ENCODE measurements at regions not wholly inside any gene's neighbourhood (a gene's known extent, or its start where the extent isn't known, plus 50 kb on each side); places are given as distances from the start of the nearest gene placed in this dataset.

- H3K27me3 ChIP-seq (ENCODE audit: control insufficient read depth, insufficient read depth, low read length) = no peaks in the 10 kb centered on the region
- no peaks in the 10 kb centered on the region for H3K36me3 ChIP-seq (ENCODE audit: control insufficient read depth, insufficient read depth, low read length)
- DNase-seq (ENCODE audit: low read depth, low spot score) = no peak
- no TSS peak for BruUV-seq (replicated peaks)
- no peak for TF ChIP-seq REST (IDR thresholded peaks at IDR 0.05; ENCODE audit: insufficient read depth in 1 of 2, low read depth in 2 of 2, low read length in 1 of 2)
- intact Hi-C loops (cut with micrococcal nuclease; ENCODE audit: unreplicated experiment) = no loop called here
- H3K9me3 ChIP-seq (ENCODE audit: control insufficient read depth, insufficient read depth, low read depth, low read length) = no peaks in the 10 kb centered on the region
- ChIA-PET POLR2A (no interaction called here), CTCF (no interaction called here)
- no peak for ATAC-seq
- no peak overlapping the region for H3K27ac ChIP-seq (ENCODE audit: low read length)
- H3K4me1 ChIP-seq (ENCODE audit: control insufficient read depth, insufficient read depth, low read length) = no peaks in the 10 kb centered on the region
- in situ Hi-C loops (cut with HindIII; ENCODE audit: low pct_unique_long_range_greater_than_20kb, low sequenced_read_pairs) = no loop called here
- H3K4me3 ChIP-seq (ENCODE audit: low read depth in 2 of 2, low read length in 2 of 2) = no peak overlapping the region
Measured at GRCh38 chr4:53917729-53918128, 146.7 kb downstream of the CHIC2 start.

- no peak overlapping the region for H3K27ac ChIP-seq (ENCODE audit: low read length)
- DNase-seq (ENCODE audit: low read depth, low spot score) (no peak), ATAC-seq (no peak)
- no peaks in the 10 kb centered on the region for H3K27me3 ChIP-seq (ENCODE audit: control insufficient read depth, insufficient read depth, low read length)
- no peaks in the 10 kb centered on the region for H3K36me3 ChIP-seq (ENCODE audit: control insufficient read depth, insufficient read depth, low read length)
- in situ Hi-C loops (cut with HindIII; ENCODE audit: low pct_unique_long_range_greater_than_20kb, low sequenced_read_pairs) (no loop called here), intact Hi-C loops (cut with micrococcal nuclease; ENCODE audit: unreplicated experiment) (no loop called here)
- H3K4me1 ChIP-seq (ENCODE audit: control insufficient read depth, insufficient read depth, low read length) = no peaks in the 10 kb centered on the region
- no peaks in the 10 kb centered on the region for H3K9me3 ChIP-seq (ENCODE audit: control insufficient read depth, insufficient read depth, low read depth, low read length)
- TF ChIP-seq POLR2AphosphoS5 (IDR thresholded peaks at IDR 0.05; ENCODE audit: low read depth, low read length) = no peak
- no peak for TF ChIP-seq SIN3A (IDR thresholded peaks at IDR 0.05; ENCODE audit: borderline replicate concordance, insufficient read depth, low read depth, low read length)
- TF ChIP-seq, protein P1, sequence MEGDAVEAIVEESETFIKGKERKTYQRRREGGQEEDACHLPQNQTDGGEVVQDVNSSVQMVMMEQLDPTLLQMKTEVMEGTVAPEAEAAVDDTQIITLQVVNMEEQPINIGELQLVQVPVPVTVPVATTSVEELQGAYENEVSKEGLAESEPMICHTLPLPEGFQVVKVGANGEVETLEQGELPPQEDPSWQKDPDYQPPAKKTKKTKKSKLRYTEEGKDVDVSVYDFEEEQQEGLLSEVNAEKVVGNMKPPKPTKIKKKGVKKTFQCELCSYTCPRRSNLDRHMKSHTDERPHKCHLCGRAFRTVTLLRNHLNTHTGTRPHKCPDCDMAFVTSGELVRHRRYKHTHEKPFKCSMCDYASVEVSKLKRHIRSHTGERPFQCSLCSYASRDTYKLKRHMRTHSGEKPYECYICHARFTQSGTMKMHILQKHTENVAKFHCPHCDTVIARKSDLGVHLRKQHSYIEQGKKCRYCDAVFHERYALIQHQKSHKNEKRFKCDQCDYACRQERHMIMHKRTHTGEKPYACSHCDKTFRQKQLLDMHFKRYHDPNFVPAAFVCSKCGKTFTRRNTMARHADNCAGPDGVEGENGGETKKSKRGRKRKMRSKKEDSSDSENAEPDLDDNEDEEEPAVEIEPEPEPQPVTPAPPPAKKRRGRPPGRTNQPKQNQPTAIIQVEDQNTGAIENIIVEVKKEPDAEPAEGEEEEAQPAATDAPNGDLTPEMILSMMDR (IDR thresholded peaks at IDR 0.05) = no peak
- TF ChIP-seq TCF7L2 (IDR thresholded peaks at IDR 0.05; ENCODE audit: low read depth, low read length) = no peak
- TF ChIP-seq REST (IDR thresholded peaks at IDR 0.05; ENCODE audit: insufficient read depth in 1 of 2, low read depth in 2 of 2, low read length in 1 of 2) = no peak
- POLR2A ChIA-PET = no interaction called here
- CTCF ChIA-PET = no interaction called here
- H3K4me3 ChIP-seq (ENCODE audit: low read depth in 2 of 2, low read length in 2 of 2) = no peak overlapping the region
- BruUV-seq (replicated peaks) = no TSS peak
Measured at GRCh38 chr4:53916431-53916889, 147.9 kb downstream of the CHIC2 start.

Data from Panc1 (cell line).